LHCN-M2 (cell line): ENCODE measurements at regions not wholly inside any gene's neighbourhood (a gene's known extent, or its start where the extent isn't known, plus 50 kb on each side); places are given as distances from the start of the nearest gene placed in this dataset.
"Not testable (repeated sequence)": the region's sequence is repeated elsewhere in the genome, so short reads cannot be mapped to it uniquely, and the experiment has no call there.

ENCODE experiments used
- DNase-seq: peaks from one replicate; pipeline ENCODE4 v3.0.0-alpha.2; 2012; ENCODE audit warnings: low read depth

- no peak for DNase-seq
These were observed 98.4 kb upstream of the TBX5 start for GRCh38 chr12:114504311-114504710.

- DNase-seq = no peak
These were observed 95.5 kb upstream of the TBX5 start for GRCh38 chr12:114501474-114501807.

- no peak for DNase-seq
These were observed 95.0 kb upstream of the TBX5 start for GRCh38 chr12:114500775-114501473.

DNA sequence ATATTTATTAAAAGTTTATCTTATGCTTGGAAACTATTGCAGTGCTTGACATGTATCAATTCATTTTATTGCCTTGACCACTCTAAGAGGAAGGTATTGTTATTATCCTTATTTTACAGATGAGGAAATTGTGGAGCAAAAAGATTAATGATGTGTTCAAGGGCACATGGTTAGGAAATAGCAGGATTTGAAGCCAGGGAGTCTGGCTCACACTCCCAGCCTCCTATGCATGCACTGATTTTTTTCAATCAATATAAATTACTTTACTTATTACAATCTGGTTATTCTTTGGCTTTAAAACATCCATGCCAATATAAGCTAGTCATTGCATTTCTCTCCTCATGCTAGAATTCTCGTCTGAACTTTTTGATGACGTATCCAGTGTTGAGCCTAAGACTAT lies 94.2 kb upstream of the TBX5 start:
- no peak for DNase-seq

DNA sequence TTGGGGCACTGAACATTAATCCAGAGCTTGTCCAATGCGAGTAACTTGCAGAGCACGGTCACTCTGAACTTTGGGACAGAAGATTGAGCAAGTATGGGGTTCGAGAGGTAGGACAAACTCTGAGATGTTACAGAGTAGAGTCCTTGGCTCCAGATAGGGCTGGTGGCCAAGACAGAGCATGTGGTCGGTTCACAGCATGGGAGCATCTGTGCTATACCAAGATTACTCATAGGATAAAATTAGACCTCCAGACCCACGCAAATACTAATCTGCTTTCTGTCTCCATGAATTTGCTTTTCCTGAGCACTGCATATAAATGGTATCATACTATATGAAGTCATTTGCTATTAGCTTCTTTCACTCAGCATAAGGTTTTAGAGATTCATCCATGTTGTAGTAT lies 93.4 kb upstream of the TBX5 start:
- no peak for DNase-seq

- no peak for DNase-seq
These were observed 86.0 kb upstream of the TBX5 start for GRCh38 chr12:114491916-114492315.

- not testable (repeated sequence) for DNase-seq
These were observed 79.0 kb upstream of the TBX5 start for GRCh38 chr12:114484822-114485459.

DNA sequence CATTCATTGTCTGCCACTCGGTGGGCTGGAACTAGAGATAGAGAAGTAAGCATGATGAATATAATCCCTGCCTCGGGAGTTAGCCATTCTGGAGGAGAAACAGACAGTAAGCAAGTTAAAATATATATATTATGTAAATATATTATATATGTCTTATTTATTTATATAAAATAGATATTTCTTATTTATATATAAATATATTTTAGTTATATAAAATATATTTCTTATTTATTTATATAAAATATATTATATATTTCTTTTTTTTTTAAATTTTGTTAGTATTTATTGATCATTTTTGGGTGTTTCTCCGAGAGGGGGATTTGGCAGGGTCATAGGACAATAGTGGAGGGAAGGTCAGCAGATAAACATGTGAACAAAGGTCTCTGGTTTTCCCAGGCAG lies 78.1 kb upstream of the TBX5 start:
- DNase-seq = no peak

- no peak for DNase-seq
These were observed 75.2 kb upstream of the TBX5 start for GRCh38 chr12:114481200-114481535.

- no peak for DNase-seq
These were observed 74.6 kb upstream of the TBX5 start for GRCh38 chr12:114480337-114481199.

GRCh38 chr12:114479831-114480230 lies 73.9 kb upstream of the TBX5 start:
- no peak for DNase-seq

GRCh38 chr12:114478865-114479264 lies 72.9 kb upstream of the TBX5 start:
- DNase-seq = no peak

- no peak for DNase-seq
These were observed 72.0 kb upstream of the TBX5 start for GRCh38 chr12:114477989-114478395.

DNA sequence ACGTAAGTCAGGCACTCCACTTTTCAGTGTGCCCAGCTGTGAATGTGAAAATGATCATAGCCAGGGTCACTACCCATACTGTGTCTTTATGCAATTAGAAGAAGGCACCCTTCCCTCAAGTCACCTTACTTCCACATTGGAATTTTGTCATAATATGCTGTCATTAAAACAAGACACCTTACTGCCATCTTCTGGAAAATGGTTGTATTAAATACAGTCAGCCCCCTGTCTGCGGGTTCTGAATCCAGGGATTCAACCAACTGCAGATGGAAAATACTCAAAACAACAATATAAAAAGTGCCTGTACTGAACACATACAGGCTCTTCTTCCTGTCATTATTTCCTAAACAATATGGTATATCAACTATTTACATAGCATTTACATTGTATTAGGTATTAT lies 70.2 kb upstream of the TBX5 start:
- no peak for DNase-seq

GRCh38 chr12:114473717-114474116 lies 67.8 kb upstream of the TBX5 start:
- no peak for DNase-seq

GRCh38 chr12:114473018-114473417 lies 67.1 kb upstream of the TBX5 start:
- DNase-seq = no peak

- no peak for DNase-seq
These were observed 51.7 kb upstream of the TBX5 start for GRCh38 chr12:114457620-114458019.
